ENCODE measurements at regions not wholly inside any gene's neighbourhood (a gene's known extent, or its start where the extent isn't known, plus 50 kb on each side); places are given as distances from the start of the nearest gene placed in this dataset.

GRCh38 chr9:14014218-14014617, 299.7 kb downstream of the NFIB start:
- no peak for TF ChIP-seq CTCF (IDR thresholded peaks at IDR 0.05)
- no peak for TF ChIP-seq POLR2A (IDR thresholded peaks at IDR 0.05)

Measured in vagina (tissue), 2 donors.